Smooth muscle cell (in vitro differentiated cells): ENCODE measurements at regions not wholly inside any gene's neighbourhood (a gene's known extent, or its start where the extent isn't known, plus 50 kb on each side); places are given as distances from the start of the nearest gene placed in this dataset.

Experiments
- DNase-seq: peaks from one replicate; lab custom pipeline; 2025; ENCODE audit not compliant: unreplicated experiment; lab: John Stamatoyannopoulos, UW
- H2AFZ ChIP-seq: fragments of 200-600 bp; sonication (generic); 2 replicates; pipeline ENCODE4 v1.6.0; 2016; ENCODE audit warnings: antibody characterized with exemption, low read depth, mild to moderate bottlenecking
- H3F3A ChIP-seq: fragments of 200-600 bp; sonication (generic); 2 replicates; pipeline ENCODE4 v1.6.0; 2017; ENCODE audit warnings: antibody characterized with exemption, low read depth
- H3K27ac ChIP-seq: fragments of 200-600 bp; sonication (generic); 2 replicates; pipeline ENCODE4 v1.5.1; 2016; ENCODE audit warnings: low read depth, mild to moderate bottlenecking
- H3K27me3 ChIP-seq: fragments of 200-600 bp; sonication (generic); 2 replicates; pipeline ENCODE4 v1.6.1; 2016; ENCODE audit warnings: low read depth, mild to moderate bottlenecking
- H3K36me3 ChIP-seq: fragments of 200-600 bp; sonication (generic); 2 replicates; pipeline ENCODE4 v1.5.1; 2016; ENCODE audit warnings: low read depth
- H3K4me1 ChIP-seq: fragments of 200-600 bp; sonication (generic); 2 replicates; pipeline ENCODE4 v1.5.1; 2016; ENCODE audit warnings: low read depth
- H3K4me2 ChIP-seq: fragments of 200-600 bp; sonication (generic); 2 replicates; pipeline ENCODE4 v1.6.0; 2016; ENCODE audit warnings: mild to moderate bottlenecking
- H3K4me3 ChIP-seq: fragments of 200-600 bp; sonication (generic); 2 replicates; pipeline ENCODE4 v1.5.1; 2016; ENCODE audit warnings: mild to moderate bottlenecking
- H3K79me2 ChIP-seq: fragments of 200-600 bp; sonication (generic); 2 replicates; pipeline ENCODE4 v1.6.0; 2016; ENCODE audit warnings: low read depth, mild to moderate bottlenecking
- H3K9ac ChIP-seq: fragments of 200-600 bp; sonication (generic); 2 replicates; pipeline ENCODE4 v1.6.0; 2016; ENCODE audit warnings: low read depth
- H3K9me3 ChIP-seq: fragments of 200-600 bp; sonication (generic); replicated peaks from 2 replicates; pipeline ENCODE4 v1.5.1; 2016; ENCODE audit warnings: low read depth
- H4K20me1 ChIP-seq: fragments of 200-600 bp; sonication (generic); 2 replicates; pipeline ENCODE4 v1.6.0; 2016; ENCODE audit warnings: low read depth
- CTCF ChIP-seq: fragments of 200-600 bp; sonication (generic); IDR thresholded peaks from 2 replicates; pipeline ENCODE4 v1.5.1; 2017; ENCODE audit warnings: borderline replicate concordance, mild to moderate bottlenecking, antibody characterized with exemption; ENCODE audit not compliant: insufficient read depth, poor library complexity, severe bottlenecking
- WGBS: methylation state at CpG from one replicate; pipeline ENCODE4 v1.1.7; 2016; ENCODE audit warnings: low lambda C conversion rate; 5-methylcytosine and 5-hydroxymethylcytosine counted together

GRCh38 chr6:91654793-91655192 is 1067.9 kb upstream of the MAP3K7 start:
- Histone ChIP-seq H3K9ac (no peak overlapping the region), H3F3A (no peaks in the 10 kb centered on the region), H3K27me3 (peaks cover 7% of the 10 kb centered on the region), H3K36me3 (no peaks in the 10 kb centered on the region), H3K27ac (no peak overlapping the region), H2AFZ (no peak overlapping the region), H3K9me3 (no peaks in the 10 kb centered on the region), H3K4me1 (peaks cover 6% of the 10 kb centered on the region), H3K4me2 (peak overlapping the region; percentile 49), H3K4me3 (no peak overlapping the region), H3K79me2 (no peaks in the 10 kb centered on the region), H4K20me1 (no peaks in the 10 kb centered on the region)
- no peak for DNase-seq
- WGBS: 61% methylated on average over 6 of the region's 6 CpGs
- TF ChIP-seq CTCF: no peak

DNA sequence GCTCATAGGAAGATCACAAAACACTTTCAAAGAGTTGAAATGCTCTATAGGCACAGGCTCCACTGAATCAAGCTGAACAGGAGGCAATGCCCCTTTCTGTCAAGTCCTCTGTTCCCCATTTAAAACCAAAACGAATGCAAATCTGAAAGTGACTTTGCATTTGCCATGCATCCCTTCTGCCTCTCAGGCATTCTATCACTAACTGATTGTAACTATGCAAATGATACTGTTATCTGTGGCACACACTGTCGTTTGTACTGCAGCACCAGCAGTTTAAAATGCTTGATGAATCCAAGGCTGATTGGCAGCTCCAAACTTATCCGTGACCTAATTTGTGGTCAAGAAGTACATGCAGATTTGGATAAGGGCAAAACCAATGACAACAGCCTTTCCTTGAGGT is 1067.5 kb upstream of the MAP3K7 start:
- WGBS: 8% methylated on average over 3 of the region's 3 CpGs
- no peak overlapping the region for H3K27ac ChIP-seq
- no peak overlapping the region for H3K4me3 ChIP-seq
- no peaks in the 10 kb centered on the region for H3F3A ChIP-seq
- peaks cover 7% of the 10 kb centered on the region for H3K27me3 ChIP-seq
- peak overlapping the region; percentile 49 for H3K4me2 ChIP-seq
- no peaks in the 10 kb centered on the region for H4K20me1 ChIP-seq
- no peak for TF ChIP-seq CTCF
- H3K9me3 ChIP-seq: no peaks in the 10 kb centered on the region
- H3K79me2 ChIP-seq: no peaks in the 10 kb centered on the region
- no peaks in the 10 kb centered on the region for H3K36me3 ChIP-seq
- H2AFZ ChIP-seq: no peak overlapping the region
- no peak for DNase-seq
- H3K9ac ChIP-seq: no peak overlapping the region
- peaks cover 6% of the 10 kb centered on the region for H3K4me1 ChIP-seq

DNA sequence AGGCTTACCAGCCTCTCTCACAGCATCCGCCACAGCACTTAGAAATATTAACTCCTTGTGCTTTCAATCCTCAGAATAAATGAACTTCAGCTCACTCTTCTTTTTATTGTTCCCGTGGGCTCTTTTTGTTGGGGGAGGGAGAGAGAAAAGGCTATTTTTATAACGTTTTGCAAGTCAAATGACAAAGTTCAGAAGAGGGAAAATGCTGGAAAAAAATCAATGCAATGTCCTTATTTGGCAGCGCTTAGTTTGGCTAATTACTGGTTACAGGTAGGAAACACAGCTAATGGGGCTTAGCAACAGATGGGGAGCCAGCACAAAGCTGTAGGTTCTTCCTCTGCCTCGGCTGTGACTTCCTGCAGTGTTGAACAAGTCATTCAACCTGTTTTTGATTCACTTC is 1067.0 kb upstream of the MAP3K7 start:
- H3K4me2 ChIP-seq: no peak overlapping the region
- no peaks in the 10 kb centered on the region for H3K79me2 ChIP-seq

More for the DNA sequence above, 1067.0 kb upstream of the MAP3K7 start:
- Histone ChIP-seq H3K9ac (no peak overlapping the region), H2AFZ (no peak overlapping the region), H3F3A (no peaks in the 10 kb centered on the region), H3K27ac (no peak overlapping the region), H3K27me3 (peaks cover 5% of the 10 kb centered on the region), H3K4me1 (peaks cover 6% of the 10 kb centered on the region), H3K4me3 (no peak overlapping the region), H3K9me3 (no peaks in the 10 kb centered on the region), H4K20me1 (no peaks in the 10 kb centered on the region), H3K36me3 (no peaks in the 10 kb centered on the region)
- no peak for DNase-seq
- TF ChIP-seq CTCF: no peak
- 36% methylated on average over 5 of the region's 5 CpGs for WGBS
